ENCODE measurements at regions not wholly inside any gene's neighbourhood (a gene's known extent, or its start where the extent isn't known, plus 50 kb on each side); places are given as distances from the start of the nearest gene placed in this dataset.

GRCh38 chr14:101449114-101449513 is 112.2 kb upstream of the DIO3 start:
- POLR2A ChIA-PET = no interaction called here
- Histone ChIP-seq H3K27ac (ENCODE audit: low read depth in 2 of 2, low read length in 1 of 2) (no peak overlapping the region), H2AFZ (ENCODE audit: low read depth) (no peak overlapping the region), H3K9me3 (no peaks in the 10 kb centered on the region), H3K4me3 (ENCODE audit: low read depth in 2 of 2, low read length in 1 of 2) (no peak overlapping the region), H3K4me1 (ENCODE audit: control insufficient read depth in 1 of 2, insufficient read depth in 2 of 2, low read depth in 1 of 2, low read length in 1 of 2) (peaks cover 0 to 4% of the 10 kb centered on the region in 2 experiments; a peak in 2 of 4 replicates), H3K4me2 (no peak overlapping the region), H3K27me3 (ENCODE audit: insufficient read depth) (no peaks in the 10 kb centered on the region), H3K9ac (no peak overlapping the region), H3K9me2 (no peaks in the 10 kb centered on the region), H3F3A (replicated peaks; ENCODE audit: insufficient read depth) (no peaks in the 10 kb centered on the region), H4K20me1 (ENCODE audit: insufficient read depth) (no peaks in the 10 kb centered on the region), H3K79me2 (ENCODE audit: insufficient read depth) (no peaks in the 10 kb centered on the region), H3K36me3 (replicated peaks in 1 of 2; ENCODE audit: control insufficient read depth in 1 of 2, insufficient read depth in 2 of 2, low read length in 1 of 2) (no peaks in the 10 kb centered on the region)
- WGBS (ENCODE audit: low lambda C conversion rate) = 73% methylated on average over 7 of the region's 7 CpGs
- CTCF ChIA-PET = no interaction called here
- no peak for DNase-seq
- no peak for TF ChIP-seq FOSL2 (IDR thresholded peaks at IDR 0.05; ENCODE audit: borderline replicate concordance, low read depth)
- no peak for TF ChIP-seq USF1 (IDR thresholded peaks at IDR 0.05; ENCODE audit: borderline replicate concordance, low read depth)
- TF ChIP-seq ELF1 (IDR thresholded peaks at IDR 0.05) = no peak
- no peak for TF ChIP-seq ZBTB33 (IDR thresholded peaks at IDR 0.05; ENCODE audit: borderline replicate concordance, low read depth)
- TF ChIP-seq FOXJ3 (CRISPR knock-in tag; IDR thresholded peaks at IDR 0.05) = no peak
- no peak for TF ChIP-seq YY1 (IDR thresholded peaks at IDR 0.05; ENCODE audit: low read depth)
- no peak for TF ChIP-seq NFIC (IDR thresholded peaks at IDR 0.05; ENCODE audit: borderline replicate concordance)
- TF ChIP-seq TCF12 (IDR thresholded peaks at IDR 0.05) = no peak
- no peak for TF ChIP-seq FOXM1 (IDR thresholded peaks at IDR 0.05; ENCODE audit: low read depth)
- no peak for TF ChIP-seq RCOR1 (IDR thresholded peaks at IDR 0.05; ENCODE audit: low read length)
- TF ChIP-seq GABPA (IDR thresholded peaks at IDR 0.05; ENCODE audit: low read depth) = no peak
- no peak for TF ChIP-seq CHD2 (IDR thresholded peaks at IDR 0.05; ENCODE audit: low read length, partially characterized antibody)
- no peak for TF ChIP-seq TAF1 (IDR thresholded peaks at IDR 0.05; ENCODE audit: borderline replicate concordance, low read depth, low read length)
- no peak for TF ChIP-seq EP300 (IDR thresholded peaks at IDR 0.05; ENCODE audit: borderline replicate concordance in 1 of 2, low read depth in 1 of 2, low read length in 1 of 2)
- no peak for TF ChIP-seq CTCF (IDR thresholded peaks at IDR 0.05)
- TF ChIP-seq RAD21 (IDR thresholded peaks at IDR 0.05; ENCODE audit: low read length) = no peak
- TF ChIP-seq NRF1 (IDR thresholded peaks at IDR 0.05; ENCODE audit: low read depth, low read length) = no peak
- no peak for TF ChIP-seq USF2 (IDR thresholded peaks at IDR 0.05; ENCODE audit: borderline replicate concordance, low read depth, low read length)

Measured in SK-N-SH (cell line).